ENCODE measurements at regions not wholly inside any gene's neighbourhood (a gene's known extent, or its start where the extent isn't known, plus 50 kb on each side); places are given as distances from the start of the nearest gene placed in this dataset.

- TF ChIP-seq CTCF (conservative IDR thresholded peaks at IDR 0.05; ENCODE audit: low read depth, low read length) = no peak
- TF ChIP-seq EZH2phosphoT487 (IDR thresholded peaks at IDR 0.05; ENCODE audit: borderline replicate concordance, low read length) = no peak
Measured at GRCh38 chrX:150160656-150161055, 202.5 kb upstream of the MAMLD1 start.

Data from PC-3 (cell line).